MM.1S (cell line): ENCODE measurements at regions not wholly inside any gene's neighbourhood (a gene's known extent, or its start where the extent isn't known, plus 50 kb on each side); places are given as distances from the start of the nearest gene placed in this dataset.

Experiments used
- DNase-seq: peaks from one replicate; pipeline ENCODE4 v3.0.0-alpha.2; 2015
- H2AFZ ChIP-seq: fragments of 300-600 bp; sonication (generic); 2 replicates; pipeline ENCODE4 v1.6.0; 2016; ENCODE audit warnings: antibody characterized with exemption, low read length
- H3F3A ChIP-seq: fragments of 300-600 bp; sonication (generic); 2 replicates; pipeline ENCODE4 v1.6.1; 2016; ENCODE audit warnings: mild to moderate bottlenecking, antibody characterized with exemption, low read length, moderate library complexity, mixed read lengths; ENCODE audit not compliant: insufficient read depth
- H3K27ac ChIP-seq: fragments of 300-600 bp; sonication (generic); 2 replicates; pipeline ENCODE4 v1.5.1; 2016; ENCODE audit warnings: mild to moderate bottlenecking, low read length
- H3K27me3 ChIP-seq: fragments of 300-600 bp; sonication (generic); replicated peaks from 2 replicates; pipeline ENCODE4 v1.6.0; 2016; ENCODE audit warnings: low read length; ENCODE audit not compliant: insufficient read depth
- H3K36me3 ChIP-seq: fragments of 300-600 bp; sonication (generic); replicated peaks from 2 replicates; pipeline ENCODE4 v1.6.1; 2016; ENCODE audit warnings: mild to moderate bottlenecking, low read length, mixed read lengths; ENCODE audit not compliant: insufficient read depth
- H3K4me1 ChIP-seq: fragments of 300-600 bp; sonication (generic); 2 replicates; pipeline ENCODE4 v1.6.1; 2016; ENCODE audit warnings: low read length, mixed read lengths
- H3K4me2 ChIP-seq: fragments of 300-600 bp; sonication (generic); 2 replicates; pipeline ENCODE4 v1.6.0; 2016; ENCODE audit warnings: low read depth, low read length
- H3K4me3 ChIP-seq: fragments of 300-600 bp; sonication (generic); 2 replicates; pipeline ENCODE4 v1.5.1; 2016; ENCODE audit warnings: low read length, mixed read lengths
- H3K79me2 ChIP-seq: fragments of 300-600 bp; sonication (generic); 2 replicates; pipeline ENCODE4 v1.6.1; 2016; ENCODE audit warnings: mixed run types, low read length, mixed read lengths
- H3K9ac ChIP-seq: fragments of 300-600 bp; sonication (generic); 2 replicates; pipeline ENCODE4 v1.6.1; 2016; ENCODE audit warnings: low read length, mixed read lengths
- H3K9me2 ChIP-seq: fragments of 300-600 bp; sonication (generic); replicated peaks from 2 replicates; pipeline ENCODE4 v1.6.1; 2016; ENCODE audit warnings: mild to moderate bottlenecking, low read length, mixed read lengths; ENCODE audit not compliant: insufficient read depth
- H3K9me3 ChIP-seq: fragments of 300-600 bp; sonication (generic); replicated peaks from 2 replicates; pipeline ENCODE4 v1.6.1; 2016; ENCODE audit warnings: mild to moderate bottlenecking, low read length, mixed read lengths; ENCODE audit not compliant: insufficient read depth
- H4K20me1 ChIP-seq: fragments of 300-600 bp; sonication (generic); 2 replicates; pipeline ENCODE4 v1.6.1; 2016; ENCODE audit warnings: mild to moderate bottlenecking, low read length, moderate library complexity, mixed read lengths; ENCODE audit not compliant: insufficient read depth
- CTCF ChIP-seq: fragments of 300-600 bp; sonication (generic); IDR thresholded peaks from 2 replicates; pipeline ENCODE4 v1.5.1; 2016; ENCODE audit warnings: antibody characterized with exemption, low read length, mixed read lengths
- EZH2 ChIP-seq: fragments of 300-600 bp; sonication (generic); optimal IDR thresholded peaks from 2 replicates; pipeline ENCODE3; 2017; ENCODE audit warnings: low read depth, mild to moderate bottlenecking, antibody characterized with exemption, low read length, mixed read lengths
- EZH2phosphoT487 ChIP-seq: fragments of 300-600 bp; sonication (generic); IDR thresholded peaks from 2 replicates; pipeline ENCODE4 v1.6.1; 2018; ENCODE audit warnings: antibody characterized with exemption, low read length

GRCh38 chr1:177660188-177660587 lies 309.7 kb downstream of the SEC16B start:
- no peaks in the 10 kb centered on the region for H4K20me1 ChIP-seq
- H3K9me2 ChIP-seq, result no peaks in the 10 kb centered on the region
- no peak overlapping the region for H3K4me3 ChIP-seq
- no peak overlapping the region for H2AFZ ChIP-seq
- no peak overlapping the region for H3K27ac ChIP-seq
- no peaks in the 10 kb centered on the region for H3K9me3 ChIP-seq
- DNase-seq, result peak; percentile 54
- TF ChIP-seq EZH2phosphoT487, result no peak
- no peak for TF ChIP-seq EZH2
- TF ChIP-seq CTCF, result no peak
- H3K9ac ChIP-seq, result no peak overlapping the region
- no peaks in the 10 kb centered on the region for H3K36me3 ChIP-seq
- no peaks in the 10 kb centered on the region for H3F3A ChIP-seq
- H3K27me3 ChIP-seq, result no peaks in the 10 kb centered on the region
- H3K4me2 ChIP-seq, result peak overlapping the region; percentile 19; the same call in 1 of the 2 replicates
- H3K79me2 ChIP-seq, result no peaks in the 10 kb centered on the region
- peaks cover 15% of the 10 kb centered on the region; the same call in 1 of the 2 replicates for H3K4me1 ChIP-seq

GRCh38 chr1:177659281-177659680 lies 310.6 kb downstream of the SEC16B start:
- no peaks in the 10 kb centered on the region for H3K79me2 ChIP-seq
- no peaks in the 10 kb centered on the region for H4K20me1 ChIP-seq
- no peaks in the 10 kb centered on the region for H3K9me3 ChIP-seq
- no peaks in the 10 kb centered on the region for H3K36me3 ChIP-seq
- DNase-seq, result no peak
- no peak overlapping the region for H3K4me2 ChIP-seq
- H3K27me3 ChIP-seq, result no peaks in the 10 kb centered on the region
- peaks cover 15% of the 10 kb centered on the region; the same call in 1 of the 2 replicates for H3K4me1 ChIP-seq
- H3K27ac ChIP-seq, result no peak overlapping the region
- H3K9ac ChIP-seq, result no peak overlapping the region
- H2AFZ ChIP-seq, result no peak overlapping the region
- no peaks in the 10 kb centered on the region for H3K9me2 ChIP-seq
- TF ChIP-seq EZH2phosphoT487 (no peak), EZH2 (no peak), CTCF (no peak)
- no peaks in the 10 kb centered on the region for H3F3A ChIP-seq
- no peak overlapping the region for H3K4me3 ChIP-seq

- Histone ChIP-seq H3K27ac (no peak overlapping the region), H3K27me3 (no peaks in the 10 kb centered on the region), H3K9ac (no peak overlapping the region), H3K4me3 (no peak overlapping the region), H3K79me2 (no peaks in the 10 kb centered on the region), H3K36me3 (no peaks in the 10 kb centered on the region), H3K9me3 (no peaks in the 10 kb centered on the region), H3K4me1 (peaks cover 15% of the 10 kb centered on the region; the same call in 1 of the 2 replicates), H3F3A (no peaks in the 10 kb centered on the region), H3K4me2 (no peak overlapping the region), H2AFZ (no peak overlapping the region), H3K9me2 (no peaks in the 10 kb centered on the region), H4K20me1 (no peaks in the 10 kb centered on the region)
- TF ChIP-seq EZH2, result no peak
- TF ChIP-seq CTCF, result no peak
- no peak for TF ChIP-seq EZH2phosphoT487
- DNase-seq, result no peak
These were observed 313.3 kb downstream of the SEC16B start for GRCh38 chr1:177656598-177656997.
